ENCODE measurements at regions not wholly inside any gene's neighbourhood (a gene's known extent, or its start where the extent isn't known, plus 50 kb on each side); places are given as distances from the start of the nearest gene placed in this dataset.

DNA sequence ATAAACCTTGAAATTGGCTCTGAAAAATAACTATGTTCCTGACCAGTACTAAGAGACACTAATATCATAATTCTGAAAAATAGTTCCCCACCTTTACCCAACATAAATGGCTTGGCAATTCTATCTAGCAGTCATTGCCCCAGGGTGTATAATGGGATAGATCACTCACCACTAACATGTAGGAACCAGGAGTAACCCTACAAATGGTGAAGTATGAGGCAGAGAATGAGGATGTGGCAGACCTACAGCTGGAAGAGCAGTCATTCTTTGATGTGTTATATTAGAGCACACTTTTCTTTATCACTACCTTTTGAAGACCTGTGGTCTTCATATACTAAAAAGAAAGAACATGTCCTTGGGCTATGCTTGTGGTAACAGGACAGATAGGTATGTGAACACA lies 136.5 kb upstream of the SYNDIG1 start:
- no peak for DNase-seq

DNA sequence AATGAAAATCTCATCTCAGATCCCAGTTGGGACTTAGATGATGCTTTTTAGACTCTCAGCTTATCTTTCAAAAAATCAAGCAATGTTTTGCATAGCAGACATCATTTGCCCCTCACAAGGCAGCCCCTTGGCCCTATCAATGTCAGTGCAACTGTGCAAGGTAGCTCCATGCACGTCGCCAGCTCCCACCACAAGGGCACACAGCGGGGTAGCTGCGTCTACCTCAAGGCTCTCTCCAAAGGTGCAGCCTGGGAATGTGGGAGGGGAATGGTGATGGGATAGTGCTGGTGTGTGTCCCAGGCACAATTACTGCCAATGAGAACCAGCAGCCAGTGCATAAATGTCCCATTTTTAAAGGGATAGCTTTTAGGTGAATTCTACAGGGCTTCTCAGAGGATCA lies 137.5 kb upstream of the SYNDIG1 start:
- DNase-seq = no peak

DNA sequence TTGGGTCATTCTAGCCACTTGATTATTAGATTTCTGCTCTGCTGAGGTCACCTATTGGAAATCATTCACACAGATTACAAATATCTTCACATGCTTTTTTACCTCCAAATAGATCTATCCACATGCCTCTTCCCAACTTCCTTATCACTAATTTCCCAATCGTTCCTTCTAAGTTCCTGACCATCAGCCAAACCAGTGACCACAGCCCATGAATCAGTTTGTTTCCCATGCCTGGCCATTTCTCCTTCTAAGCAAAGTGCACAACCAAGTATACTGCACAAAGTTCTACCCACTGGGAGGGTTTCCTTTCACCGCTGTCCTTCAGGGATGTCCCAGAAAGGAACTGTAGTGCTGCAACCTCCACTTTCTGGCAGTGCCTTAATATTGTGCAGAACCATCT lies 140.5 kb upstream of the SYNDIG1 start:
- no peak for DNase-seq

DNA sequence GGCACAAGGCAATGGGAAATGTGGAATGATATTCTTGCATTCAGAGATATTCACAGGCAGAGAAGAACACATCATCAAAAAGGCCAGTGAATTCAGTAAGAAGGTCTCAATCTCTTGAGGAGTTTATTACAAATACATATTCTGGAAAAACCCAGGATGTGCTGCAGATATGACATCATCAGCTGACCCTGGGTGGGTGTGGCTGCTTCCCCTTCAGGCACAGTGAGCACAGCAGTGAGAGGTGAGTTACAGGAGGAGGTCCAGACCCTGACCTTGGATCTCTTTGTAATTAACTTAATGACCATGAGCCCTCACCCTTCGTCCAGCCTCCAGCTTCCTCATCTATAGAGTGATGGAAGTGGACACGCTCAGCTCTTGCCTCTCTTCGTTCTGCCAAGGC lies 147.5 kb upstream of the SYNDIG1 start:
- DNase-seq = no peak

DNA sequence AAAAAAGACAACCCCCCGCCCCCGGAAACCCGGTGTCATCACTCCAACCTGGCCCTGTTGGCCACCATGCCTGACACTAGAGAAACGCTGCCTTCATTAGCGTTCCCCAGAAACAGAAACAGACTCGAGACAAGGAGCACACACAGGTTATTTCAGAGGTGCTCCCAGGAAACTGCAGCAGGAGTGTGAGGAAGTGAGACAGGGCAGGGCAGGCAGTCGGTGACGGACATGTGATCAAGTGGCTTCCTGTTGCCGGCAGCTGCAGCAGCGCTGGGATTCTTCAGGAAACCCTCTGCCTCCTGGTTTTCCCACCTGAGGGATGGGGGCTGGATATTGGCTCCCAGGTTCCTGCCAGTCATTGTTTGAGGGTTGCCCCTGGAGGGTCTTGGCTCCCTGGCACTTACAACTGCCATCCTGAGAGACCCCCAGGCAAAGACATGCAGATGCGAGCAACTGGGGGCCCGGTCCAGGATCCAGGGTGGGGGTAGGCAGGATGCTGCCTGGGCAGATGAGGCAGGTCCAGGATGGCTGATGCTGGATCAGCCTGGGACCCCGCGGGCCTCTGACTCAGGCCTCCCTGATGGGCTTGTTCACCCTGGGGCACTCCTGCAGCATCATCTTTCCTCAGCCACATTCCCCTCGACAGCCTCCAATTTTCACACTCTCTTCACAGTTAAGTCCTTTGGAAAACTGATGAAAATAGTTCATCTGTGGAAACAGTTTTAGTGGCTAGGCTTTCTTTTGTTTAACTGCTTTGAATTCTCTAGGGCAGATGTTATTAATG lies 150.7 kb upstream of the SYNDIG1 start:
- no peak for DNase-seq

DNA sequence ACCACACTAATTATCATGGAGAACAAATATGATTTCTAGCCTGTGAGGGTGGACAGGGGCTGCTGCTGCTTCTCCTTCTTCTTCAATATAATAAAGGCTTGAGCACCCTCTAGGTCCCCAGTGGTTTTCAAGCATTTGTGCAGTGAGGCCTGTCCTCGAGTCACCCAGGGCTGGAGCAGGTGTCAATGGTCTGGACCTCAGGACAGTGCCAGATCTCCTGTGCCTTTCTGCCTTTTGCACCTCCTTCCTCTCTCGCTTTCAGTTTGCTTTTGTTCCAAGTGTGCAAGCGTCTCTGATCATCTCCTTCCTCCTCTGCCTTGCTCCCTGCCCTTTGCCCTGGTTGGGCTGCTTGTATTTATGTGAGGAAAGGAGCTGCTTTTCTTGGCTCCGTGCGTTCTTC lies 152.2 kb upstream of the SYNDIG1 start:
- DNase-seq = no peak

DNA sequence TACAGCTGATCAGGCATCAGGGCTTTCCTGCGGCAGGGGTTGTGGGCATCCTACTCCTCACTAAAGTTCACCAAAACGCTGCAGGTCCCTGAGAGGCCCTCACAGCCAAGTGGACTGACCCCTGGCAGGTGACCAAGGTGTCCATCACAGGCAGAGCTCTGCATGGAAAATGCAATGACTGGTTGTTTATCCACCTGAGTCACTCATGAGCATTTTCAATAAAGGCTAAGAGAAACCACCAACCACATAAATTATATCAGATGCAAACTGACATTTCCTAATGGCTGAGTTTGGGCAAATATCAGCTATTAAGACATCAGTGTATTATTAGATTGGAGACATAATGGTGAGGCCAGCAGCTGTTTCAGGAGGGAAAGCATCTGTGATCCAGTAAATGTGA lies 152.7 kb upstream of the SYNDIG1 start:
- no peak for DNase-seq

DNA sequence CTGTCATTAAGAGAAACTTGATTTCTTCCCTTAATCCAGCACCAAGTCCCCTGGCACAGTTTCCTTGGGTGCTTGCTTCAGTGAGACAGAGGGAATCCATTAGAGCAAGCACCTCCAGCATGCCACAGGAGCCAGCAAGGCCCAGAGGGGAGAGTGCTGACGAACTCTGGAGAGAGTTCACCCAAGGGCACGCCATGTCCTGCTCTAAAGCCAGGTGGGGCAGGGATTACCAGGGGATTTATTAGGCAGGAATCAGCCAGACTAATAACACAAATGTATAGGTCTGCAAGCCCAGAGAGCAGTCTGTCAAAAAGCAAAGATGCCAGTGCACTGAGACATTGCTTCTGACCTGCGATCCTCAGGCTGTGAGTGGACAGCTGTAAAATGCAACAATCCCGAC lies 155.4 kb upstream of the SYNDIG1 start:
- DNase-seq = no peak

DNA sequence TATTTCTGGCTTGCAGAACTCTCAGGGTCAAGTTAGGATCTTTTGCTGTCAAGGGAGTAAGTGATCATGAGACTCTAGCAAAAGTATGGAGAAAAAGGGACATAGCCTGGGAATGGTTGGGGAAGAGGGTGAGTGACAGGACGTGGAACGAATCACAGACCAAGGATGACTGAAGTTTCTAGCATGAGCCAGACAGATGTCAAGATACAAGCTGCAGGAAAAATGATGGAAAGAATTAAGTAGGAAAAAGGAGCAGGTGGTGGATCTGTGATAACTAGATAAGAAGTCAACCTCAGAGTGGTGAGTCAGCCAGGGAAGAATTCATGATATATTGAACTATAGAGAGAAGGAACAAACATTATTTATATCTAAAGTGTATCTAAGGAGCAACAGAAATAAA lies 159.8 kb upstream of the SYNDIG1 start:
- DNase-seq = no peak

DNA sequence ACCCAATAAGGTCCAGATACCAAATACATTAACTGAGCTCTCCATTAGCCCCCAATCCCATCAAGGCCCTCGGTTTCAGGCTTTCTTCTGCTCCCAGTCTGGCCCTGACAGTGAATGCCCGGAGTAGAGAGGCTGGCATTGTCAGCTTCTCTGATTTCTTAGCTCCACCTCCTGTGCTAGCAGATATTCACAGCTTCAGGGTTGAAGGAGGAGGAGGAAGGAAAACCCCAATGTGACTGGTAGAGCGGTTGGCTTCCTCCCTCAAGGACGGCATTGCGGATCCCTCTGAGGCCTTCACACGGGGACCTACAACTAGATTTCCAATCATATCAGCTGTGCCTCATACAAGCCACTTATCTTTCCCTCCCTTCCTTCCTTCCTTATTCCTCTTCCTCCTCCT lies 164.1 kb upstream of the SYNDIG1 start:
- DNase-seq = no peak

DNA sequence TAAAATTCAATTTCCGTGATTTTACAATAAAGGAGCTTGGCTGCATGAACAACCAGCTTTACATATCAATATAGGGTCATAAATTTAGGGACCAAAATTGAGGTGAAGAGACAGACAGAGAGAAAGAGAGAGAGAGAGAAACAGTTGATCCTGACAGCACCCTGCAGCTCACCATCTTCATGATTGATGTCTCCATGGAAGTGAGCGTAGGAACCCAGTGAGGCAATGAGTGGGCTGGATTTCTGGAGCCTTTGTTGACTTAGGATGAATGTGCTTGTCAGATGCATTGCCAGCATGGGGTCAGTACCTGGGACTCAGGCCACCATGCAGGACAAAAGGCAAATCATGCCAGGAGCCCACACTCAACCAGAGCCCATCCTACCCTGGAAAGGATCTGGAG lies 165.1 kb upstream of the SYNDIG1 start:
- no peak for DNase-seq

DNA sequence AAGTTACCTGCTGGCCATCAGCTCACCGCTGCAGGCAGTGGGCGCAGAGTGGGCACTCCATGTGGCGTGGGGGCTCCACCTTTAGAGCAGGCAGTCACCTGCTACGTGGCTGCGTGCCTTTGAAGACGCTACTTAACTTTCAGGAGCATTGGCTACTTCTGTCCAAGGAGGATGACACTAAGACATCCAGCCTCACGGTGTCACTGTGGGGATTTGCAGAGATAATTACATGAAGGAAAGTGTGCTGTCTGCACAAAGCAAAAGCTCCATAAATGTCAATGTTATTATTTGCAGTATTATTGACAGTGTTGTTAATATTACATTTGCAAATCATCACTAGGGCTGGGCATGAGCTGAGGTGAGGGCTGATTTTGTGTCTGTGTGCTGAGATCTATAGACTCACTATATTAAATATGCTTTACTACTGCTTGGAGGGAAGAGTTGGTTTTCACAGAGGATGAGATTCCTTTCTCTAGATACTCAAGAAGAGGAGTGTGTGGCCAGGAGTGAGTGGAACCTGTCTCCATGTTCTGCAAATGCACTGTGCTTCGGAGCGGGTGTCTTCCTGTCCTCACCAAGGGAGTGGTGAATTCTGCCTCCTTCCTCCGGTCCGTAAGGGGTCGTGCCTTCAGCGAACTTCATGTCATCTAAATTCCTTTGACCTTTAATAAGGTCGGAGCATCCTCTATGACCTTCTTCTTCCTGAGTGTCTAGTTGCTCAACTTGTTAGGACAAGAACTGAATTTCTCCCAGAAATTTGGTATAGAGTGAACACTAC lies 165.8 kb upstream of the SYNDIG1 start:
- no peak for DNase-seq

DNA sequence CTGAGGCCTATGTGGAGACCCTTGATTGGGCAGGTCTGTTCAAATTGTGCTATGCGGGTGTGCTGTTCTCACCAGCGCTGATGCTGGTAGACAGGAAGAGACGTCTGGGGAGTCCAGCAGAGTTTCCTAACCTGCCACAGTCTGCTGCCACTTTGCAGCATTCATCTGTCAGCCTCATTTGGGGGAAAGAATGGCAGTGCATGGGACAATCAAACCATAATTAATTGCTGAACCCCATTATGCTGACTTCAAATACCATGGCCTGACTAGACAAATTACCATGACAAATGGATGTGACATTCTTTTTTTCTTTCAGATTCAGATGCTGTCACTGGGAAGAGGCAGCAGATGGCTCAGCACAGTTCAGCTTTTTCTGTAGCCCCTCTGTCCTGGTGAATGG lies 171.4 kb upstream of the SYNDIG1 start:
- DNase-seq = peak; percentile 18

DNA sequence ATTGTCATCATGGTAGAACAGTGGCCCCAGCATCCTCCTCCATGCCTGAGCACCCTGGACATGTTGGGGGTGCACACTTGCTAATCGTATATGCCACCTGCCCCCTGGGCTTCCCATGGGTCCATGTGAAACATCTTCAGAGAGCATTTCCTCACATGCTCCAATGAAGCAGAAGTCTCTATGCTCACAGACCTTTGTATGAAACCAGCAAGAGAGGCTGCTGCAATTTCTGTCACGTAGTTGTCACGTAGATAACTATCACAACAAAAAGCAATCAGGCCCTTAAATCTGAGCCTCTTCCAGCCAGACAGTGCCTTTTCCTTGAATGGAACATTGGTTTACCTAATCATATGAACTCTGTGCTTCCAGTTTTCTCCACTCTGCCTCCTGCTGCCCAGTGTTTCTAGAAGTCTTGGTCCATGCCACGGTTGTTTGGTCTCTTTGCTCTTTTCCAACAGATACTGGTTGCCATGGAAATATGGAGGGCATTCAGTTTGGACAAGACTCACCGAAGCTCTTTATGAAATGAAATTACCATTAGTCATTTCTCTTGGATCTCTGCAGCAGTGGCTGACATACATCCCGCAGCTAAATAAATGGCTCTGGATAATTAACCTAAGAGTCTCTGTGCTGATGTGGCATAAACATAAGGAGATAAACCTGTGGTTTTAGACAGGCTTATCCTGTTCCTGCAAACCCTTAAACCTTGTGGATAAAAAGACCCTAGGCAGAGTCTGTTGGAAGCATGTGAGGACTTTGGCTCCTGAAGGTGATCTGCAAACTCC lies 172.8 kb upstream of the SYNDIG1 start:
- no peak for DNase-seq

DNA sequence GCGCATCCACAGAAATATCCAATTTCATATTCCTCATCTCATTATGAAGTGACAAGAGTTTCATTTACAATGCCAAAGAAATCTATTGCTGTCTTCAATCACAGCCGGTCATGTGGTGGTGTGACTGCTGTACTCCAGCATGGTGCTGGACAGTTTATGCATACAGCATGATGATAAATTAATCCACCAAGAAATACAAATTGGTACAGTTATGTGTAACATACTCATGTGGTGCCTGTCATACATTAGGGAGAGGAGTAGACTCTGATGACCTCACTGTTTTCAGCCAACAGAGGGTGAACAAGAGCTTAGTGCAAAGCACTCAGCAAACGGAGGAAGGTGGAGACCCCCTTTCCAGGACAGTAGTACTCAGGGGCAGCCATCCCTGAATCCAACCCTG lies 178.4 kb upstream of the SYNDIG1 start:
- no peak for DNase-seq

DNA sequence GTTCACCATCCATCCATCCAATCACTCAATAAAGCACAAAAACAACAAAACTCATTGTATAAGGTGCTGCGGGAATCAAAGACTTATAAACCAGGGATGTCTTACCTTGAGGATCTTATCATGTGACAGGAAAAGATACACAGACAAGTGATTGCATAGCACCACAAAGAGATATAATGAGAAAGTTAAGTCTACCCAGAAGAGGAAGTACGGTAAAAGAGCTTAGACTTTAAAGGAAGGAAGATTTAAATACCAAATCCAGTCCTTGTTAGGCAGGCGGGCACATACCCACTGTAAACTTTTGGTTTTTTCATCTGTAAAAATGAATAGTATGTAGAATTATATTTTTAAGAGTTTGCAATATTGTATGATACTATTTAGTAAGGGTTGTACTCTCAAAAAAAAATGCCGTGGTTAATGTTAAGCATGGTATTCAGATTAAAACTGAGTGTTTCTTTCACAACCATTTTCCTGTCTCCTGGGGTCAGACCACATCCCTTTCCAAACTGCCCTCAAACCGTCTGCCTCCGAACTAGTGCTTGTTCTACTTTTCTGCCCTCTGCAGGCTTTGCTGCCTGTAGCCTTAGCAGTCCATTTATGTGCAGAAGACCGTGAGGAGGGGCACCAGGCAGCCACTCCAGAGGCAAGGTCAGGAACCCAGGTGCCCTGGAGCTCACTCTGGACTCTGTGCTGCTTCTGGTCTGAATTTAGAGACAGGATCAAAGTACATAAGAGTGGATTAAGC lies 179.5 kb upstream of the SYNDIG1 start:
- no peak for DNase-seq

DNA sequence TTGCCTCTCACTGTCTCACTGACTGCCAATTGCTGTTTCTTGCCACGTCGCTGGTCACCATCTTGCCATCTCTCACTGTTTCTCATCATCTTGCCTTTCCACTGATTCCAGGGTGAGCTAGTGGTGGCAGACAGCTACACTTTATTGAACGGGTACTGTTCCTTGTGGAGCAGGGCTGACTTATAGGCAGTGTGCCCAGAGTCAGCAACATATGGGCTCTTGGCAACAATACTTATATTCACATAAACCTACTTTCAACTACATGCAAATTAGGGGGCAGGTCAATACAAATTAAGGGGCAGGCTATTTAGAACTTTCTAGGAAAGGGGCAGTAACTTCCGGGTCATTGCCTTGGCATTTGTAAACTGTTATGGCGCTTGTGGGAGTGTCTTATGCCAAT lies 186.2 kb upstream of the SYNDIG1 start:
- DNase-seq = peak; percentile 34

DNA sequence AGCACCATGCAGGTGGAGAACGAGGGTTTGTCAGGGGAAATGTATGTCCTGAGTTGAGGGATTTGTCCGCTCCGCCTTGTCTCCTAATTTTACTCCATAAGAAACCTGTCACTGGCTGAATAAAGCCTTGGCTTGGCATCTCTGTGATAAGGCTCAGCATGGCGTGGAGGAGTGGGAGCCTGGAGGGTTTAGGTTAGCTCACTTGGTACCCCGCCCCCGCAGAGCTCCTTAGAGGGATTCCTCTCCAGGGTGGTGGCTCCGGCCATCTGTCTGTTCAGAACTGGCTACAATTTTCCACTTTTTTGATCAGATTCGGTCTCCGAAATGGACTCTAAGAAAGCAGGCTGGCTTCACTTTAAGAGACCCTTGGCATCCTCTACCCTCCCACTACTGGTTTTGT lies 192.2 kb upstream of the SYNDIG1 start:
- DNase-seq = no peak

DNA sequence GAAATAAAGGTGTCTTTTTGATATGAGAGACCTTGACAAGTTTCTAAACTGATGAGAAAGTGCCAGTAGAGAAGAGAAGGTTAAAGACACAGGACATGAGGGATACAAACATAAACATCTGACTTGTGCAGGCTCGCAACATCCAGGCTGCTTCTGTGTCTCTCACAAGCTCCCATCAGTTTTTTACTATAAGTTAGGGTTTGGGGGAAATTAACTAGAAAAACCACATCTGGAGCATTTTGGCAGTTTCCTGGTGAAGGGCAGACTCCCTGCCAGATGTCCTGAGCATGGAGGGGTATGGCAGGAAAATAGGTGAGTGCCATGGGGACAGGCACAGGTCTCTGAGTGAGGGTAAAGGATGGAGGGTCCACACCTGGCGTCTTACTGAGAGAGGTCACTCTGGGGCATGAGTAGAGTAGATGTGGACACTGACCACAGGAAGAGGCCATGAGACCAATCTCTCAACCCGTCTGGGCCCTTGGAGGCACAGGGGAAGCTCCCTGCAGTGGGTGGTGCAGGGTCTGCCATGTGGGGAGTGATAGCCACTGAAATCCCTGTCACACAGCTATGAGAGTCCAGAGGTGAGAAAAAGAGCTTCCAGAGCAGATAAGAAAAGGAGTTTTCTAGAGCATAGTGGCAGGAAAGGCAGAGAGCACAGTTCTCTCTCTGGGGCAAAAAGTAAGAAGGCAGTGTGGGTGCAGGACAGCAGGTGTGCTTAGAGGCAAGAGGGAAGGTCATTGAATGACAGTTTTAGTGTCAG lies 193.3 kb upstream of the SYNDIG1 start:
- no peak for DNase-seq

DNA sequence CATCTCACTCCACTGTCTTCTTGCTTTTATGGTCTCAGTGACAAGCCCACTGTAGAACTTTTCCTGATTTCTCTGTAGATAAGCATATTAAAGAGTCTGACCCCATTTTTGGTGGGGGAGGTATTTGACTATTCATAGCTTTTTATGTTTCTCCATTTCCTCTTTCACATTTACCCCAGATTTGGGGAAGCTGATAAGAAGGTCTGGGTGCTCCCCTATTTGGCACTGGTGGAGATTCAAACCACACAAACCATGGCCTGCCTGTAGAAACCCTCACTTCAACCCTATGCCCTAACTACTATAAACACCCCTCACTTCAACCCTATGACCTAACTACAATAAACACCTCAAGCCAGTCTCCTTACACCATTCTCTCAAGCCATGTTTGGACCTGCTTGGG lies 196.2 kb upstream of the SYNDIG1 start:
- no peak for DNase-seq

DNA sequence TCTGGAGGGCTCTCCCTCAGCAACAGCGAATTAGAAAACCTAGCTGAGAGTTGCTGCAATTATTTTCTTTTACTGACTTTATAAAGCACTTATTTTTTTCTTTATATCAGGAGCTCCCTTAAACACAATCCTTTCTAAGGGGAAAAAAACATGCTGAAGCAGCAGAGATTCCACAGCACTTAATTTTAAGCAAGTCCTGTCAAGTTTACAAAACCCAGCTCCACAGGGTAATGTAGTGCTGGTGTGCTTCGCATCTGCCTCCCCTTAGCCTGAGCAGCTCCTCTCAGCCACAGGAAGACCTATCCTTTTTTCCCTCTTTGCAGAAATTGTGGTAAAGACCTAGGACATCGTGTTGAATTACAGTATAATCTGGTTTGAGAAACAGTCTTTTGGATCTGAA lies 208.1 kb upstream of the SYNDIG1 start:
- DNase-seq = no peak

DNA sequence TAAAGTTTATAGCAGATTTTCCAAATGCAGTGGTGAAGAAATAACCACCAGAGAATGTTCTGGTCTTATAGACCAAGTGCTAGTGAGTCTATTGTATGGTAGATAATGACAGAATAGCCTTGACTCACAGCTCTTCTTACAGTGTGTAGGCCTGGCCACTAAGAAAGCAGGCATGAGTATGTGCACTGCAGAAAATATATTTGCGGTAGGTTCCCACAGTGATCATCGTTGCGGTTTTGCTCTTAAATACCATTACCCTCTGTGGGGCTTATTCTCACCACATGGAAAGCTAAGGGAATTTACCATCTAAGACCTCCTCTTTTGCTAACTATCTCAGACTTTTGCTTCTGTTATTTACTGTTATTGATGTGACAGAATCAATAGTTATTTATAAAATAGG lies 212.3 kb upstream of the SYNDIG1 start:
- DNase-seq = no peak

All from NCI-H1694 treated with DMSO at 0.1 percent for 48 hours (cell line).